Astrocyte (in vitro differentiated cells and primary cell): ENCODE measurements at regions not wholly inside any gene's neighbourhood (a gene's known extent, or its start where the extent isn't known, plus 50 kb on each side); places are given as distances from the start of the nearest gene placed in this dataset.

Experiments used
- DNase-seq: peaks from one replicate; pipeline ENCODE4 v3.0.0-alpha.2; 2010; ENCODE audit warnings: low read depth
- FAIRE-seq: peaks from 2 replicates; lab custom pipeline; 2011; peaks lifted over from hg19 to GRCh38; lab: Jason Lieb, UNC
- H2AFZ ChIP-seq: 2 replicates; pipeline ENCODE4 v1.6.0; 2012; ENCODE audit warnings: low read depth, low read length, inconsistent platforms
- H3K27ac ChIP-seq: 2 replicates; pipeline ENCODE4 v1.5.1; 2011; ENCODE audit warnings: low read depth, low read length, inconsistent platforms
- H3K27me3 ChIP-seq: 2 replicates; pipeline ENCODE4 v1.6.0; 2011; ENCODE audit warnings: low read length, inconsistent platforms; ENCODE audit not compliant: insufficient read depth
- H3K36me3 ChIP-seq: 2 replicates; pipeline ENCODE4 v1.5.1; 2011; ENCODE audit warnings: low read length, inconsistent platforms; ENCODE audit not compliant: insufficient read depth
- H3K4me1 ChIP-seq: 2 replicates; pipeline ENCODE4 v1.5.1; 2011; ENCODE audit warnings: low read length, inconsistent platforms; ENCODE audit not compliant: insufficient read depth
- H3K4me2 ChIP-seq: 2 replicates; pipeline ENCODE4 v1.6.0; 2012; ENCODE audit warnings: low read length, inconsistent platforms
- H3K4me3 ChIP-seq: 2 replicates; pipeline ENCODE4 v1.5.1; 2011; ENCODE audit warnings: low read depth, mild to moderate bottlenecking, low read length, inconsistent platforms; ENCODE audit not compliant: insufficient read depth
- H3K79me2 ChIP-seq: 2 replicates; pipeline ENCODE4 v1.6.0; 2012; ENCODE audit warnings: mild to moderate bottlenecking, low read length, inconsistent platforms; ENCODE audit not compliant: insufficient read depth
- H3K9ac ChIP-seq: 2 replicates; pipeline ENCODE4 v1.6.0; 2012; ENCODE audit warnings: mild to moderate bottlenecking, low read length, inconsistent platforms
- H3K9me3 ChIP-seq: 2 replicates; pipeline ENCODE4 v1.5.1; 2012; ENCODE audit warnings: low read depth, mild to moderate bottlenecking, low read length, inconsistent platforms; ENCODE audit not compliant: insufficient read depth
- H4K20me1 ChIP-seq: 2 replicates; pipeline ENCODE4 v1.6.0; 2012; ENCODE audit warnings: low read length, inconsistent platforms; ENCODE audit not compliant: insufficient read depth
- H3K27ac Mint-ChIP-seq: one replicate; pipeline ENCODE4 v1.8.0; 2021; ENCODE audit warnings: mild to moderate bottlenecking, mixed read lengths; ENCODE audit not compliant: unreplicated experiment
- H3K27me3 Mint-ChIP-seq: one replicate; pipeline ENCODE4 v1.8.0; 2021; ENCODE audit warnings: low read depth, mixed read lengths; ENCODE audit not compliant: unreplicated experiment
- H3K36me3 Mint-ChIP-seq: one replicate; pipeline ENCODE4 v1.8.0; 2021; ENCODE audit warnings: low read depth, mixed read lengths; ENCODE audit not compliant: unreplicated experiment
- H3K4me1 Mint-ChIP-seq: one replicate; pipeline ENCODE4 v1.8.0; 2021; ENCODE audit warnings: low read depth, mixed read lengths; ENCODE audit not compliant: unreplicated experiment
- H3K4me3 Mint-ChIP-seq: one replicate; pipeline ENCODE4 v1.8.0; 2021; ENCODE audit warnings: mild to moderate bottlenecking, moderate library complexity, mixed read lengths; ENCODE audit not compliant: unreplicated experiment
- H3K9me3 Mint-ChIP-seq: one replicate; pipeline ENCODE4 v1.8.0; 2021; ENCODE audit warnings: mild to moderate bottlenecking, mixed read lengths; ENCODE audit not compliant: unreplicated experiment
- CTCF ChIP-seq: IDR thresholded peaks from 2 replicates; pipeline ENCODE4 v1.5.1; 2011; ENCODE audit warnings: low read depth, mild to moderate bottlenecking, inconsistent platforms, low read length, moderate library complexity; ENCODE audit not compliant: insufficient read depth
- EZH2 ChIP-seq: IDR thresholded peaks from 2 replicates; pipeline ENCODE4 v1.6.1; 2012; ENCODE audit warnings: mild to moderate bottlenecking, low read length, inconsistent platforms; ENCODE audit not compliant: insufficient read depth

DNA sequence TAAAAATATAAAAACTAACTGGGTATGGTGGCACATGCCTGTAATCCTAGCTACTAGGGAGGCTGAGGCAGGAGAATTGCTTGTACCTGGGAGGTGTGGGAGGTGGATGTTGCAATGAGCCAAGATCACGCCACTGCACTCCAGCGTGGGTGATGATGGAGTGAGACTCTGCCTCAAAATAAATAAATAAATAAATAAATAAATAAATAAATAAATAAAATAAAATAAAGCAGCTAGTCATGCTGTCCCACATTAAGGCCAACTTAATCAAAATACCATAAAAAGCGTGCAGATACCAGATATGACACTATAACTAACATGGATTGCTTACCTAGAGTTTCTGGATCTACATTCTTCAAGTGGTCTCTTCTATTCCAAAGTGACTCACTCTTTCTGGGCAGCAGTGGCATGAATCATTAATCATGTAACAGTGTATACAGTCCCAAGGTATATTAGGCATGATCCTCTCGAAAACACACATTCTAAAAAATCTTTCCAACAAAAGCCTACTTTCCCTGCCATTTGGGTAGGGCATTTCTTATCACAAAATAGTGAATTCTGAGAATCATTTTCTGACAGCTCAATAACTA lies 187.1 kb downstream of the ELAVL2 start:
- H3K36me3 ChIP-seq, result no peaks in the 10 kb centered on the region
- no peaks in the 10 kb centered on the region for H3K27me3 ChIP-seq
- Mint-ChIP-seq H3K27me3 (no peaks in the 10 kb centered on the region), H3K9me3 (no peaks in the 10 kb centered on the region), H3K27ac (no peak overlapping the region), H3K4me3 (no peak overlapping the region), H3K4me1 (peaks cover 40% of the 10 kb centered on the region), H3K36me3 (peaks cover 18% of the 10 kb centered on the region)
- no peak overlapping the region for H2AFZ ChIP-seq
- H3K9me3 ChIP-seq, result no peaks in the 10 kb centered on the region
- H4K20me1 ChIP-seq, result no peaks in the 10 kb centered on the region
- H3K4me1 ChIP-seq, result no peaks in the 10 kb centered on the region
- H3K27ac ChIP-seq, result no peak overlapping the region
- H3K9ac ChIP-seq, result no peak overlapping the region
- no peak overlapping the region for H3K4me2 ChIP-seq
- no peak for FAIRE-seq
- no peak overlapping the region for H3K4me3 ChIP-seq
- no peaks in the 10 kb centered on the region for H3K79me2 ChIP-seq
- peak; percentile 73 for DNase-seq
- TF ChIP-seq CTCF, result no peak
- TF ChIP-seq EZH2, result no peak
